ENCODE measurements at regions not wholly inside any gene's neighbourhood (a gene's known extent, or its start where the extent isn't known, plus 50 kb on each side); places are given as distances from the start of the nearest gene placed in this dataset.
"Not testable (repeated sequence)": the region's sequence is repeated elsewhere in the genome, so short reads cannot be mapped to it uniquely, and the experiment has no call there.

- no peaks in the 10 kb centered on the region for H3K27me3 ChIP-seq (ENCODE audit: control insufficient read depth in 1 of 2, insufficient read depth in 2 of 2, low read length in 1 of 2)
- no peak overlapping the region for H3K27ac ChIP-seq (ENCODE audit: low read depth in 1 of 2, low read length in 2 of 2)
- H3K9me3 ChIP-seq (ENCODE audit: control insufficient read depth, low read length), result no peaks in the 10 kb centered on the region
- 39% methylated on average over 2 of the region's 2 CpGs for WGBS, 2 donors
- no peaks in the 10 kb centered on the region for H3K36me3 ChIP-seq (ENCODE audit: control insufficient read depth in 1 of 2, insufficient read depth in 2 of 2, low read length in 1 of 2)
- H3K4me3 ChIP-seq (ENCODE audit: low read length in 2 of 2), result no peak overlapping the region
- no peak for ATAC-seq (ENCODE audit: low FRiP score)
- intact Hi-C loops (cut with DNase I), result no loop called here
- H3K4me1 ChIP-seq (ENCODE audit: control insufficient read depth in 1 of 2, insufficient read depth in 2 of 2, low read length in 2 of 2), result no peaks in the 10 kb centered on the region
- DNase-seq, result no peak
These were observed 331.3 kb upstream of the DEFB112 start for GRCh38 chr6:50381099-50381415.

- no peaks in the 10 kb centered on the region for H3K4me1 ChIP-seq (ENCODE audit: control insufficient read depth in 1 of 2, insufficient read depth in 2 of 2, low read length in 2 of 2)
- no peak for ATAC-seq (ENCODE audit: low FRiP score)
- no peak for DNase-seq
- no peak overlapping the region for H3K4me3 ChIP-seq (ENCODE audit: low read length in 2 of 2)
- H3K36me3 ChIP-seq (ENCODE audit: control insufficient read depth in 1 of 2, insufficient read depth in 2 of 2, low read length in 1 of 2), result no peaks in the 10 kb centered on the region
- intact Hi-C loops (cut with DNase I), result no loop called here
- H3K27ac ChIP-seq (ENCODE audit: low read depth in 1 of 2, low read length in 2 of 2), result no peak overlapping the region
- 78 to 91% methylated on average over 1 of the region's 1 CpG for WGBS, 2 donors
- no peaks in the 10 kb centered on the region for H3K27me3 ChIP-seq (ENCODE audit: control insufficient read depth in 1 of 2, insufficient read depth in 2 of 2, low read length in 1 of 2)
- no peaks in the 10 kb centered on the region for H3K9me3 ChIP-seq (ENCODE audit: control insufficient read depth, low read length)
These were observed 322.9 kb upstream of the TFAP2D start for GRCh38 chr6:50390416-50390815.

- ATAC-seq (ENCODE audit: low FRiP score); DNase-seq; H3K4me3 ChIP-seq (ENCODE audit: low read length in 2 of 2); intact Hi-C loops (cut with DNase I); H3K4me1 ChIP-seq (ENCODE audit: control insufficient read depth in 1 of 2, insufficient read depth in 2 of 2, low read length in 2 of 2); H3K36me3 ChIP-seq (ENCODE audit: control insufficient read depth in 1 of 2, insufficient read depth in 2 of 2, low read length in 1 of 2); H3K9me3 ChIP-seq (ENCODE audit: control insufficient read depth, low read length); H3K27ac ChIP-seq (ENCODE audit: low read depth in 1 of 2, low read length in 2 of 2); H3K27me3 ChIP-seq (ENCODE audit: control insufficient read depth in 1 of 2, insufficient read depth in 2 of 2, low read length in 1 of 2): not testable (repeated sequence)
- 79 to 83% methylated on average over 1 of the region's 1 CpG for WGBS, 2 donors
These were observed 319.2 kb upstream of the TFAP2D start for GRCh38 chr6:50394139-50394538.

- DNase-seq (no peak), ATAC-seq (ENCODE audit: low FRiP score) (no peak)
- Histone ChIP-seq H3K4me3 (ENCODE audit: low read length in 2 of 2) (no peak overlapping the region), H3K9me3 (ENCODE audit: control insufficient read depth, low read length) (no peaks in the 10 kb centered on the region), H3K4me1 (ENCODE audit: control insufficient read depth in 1 of 2, insufficient read depth in 2 of 2, low read length in 2 of 2) (no peaks in the 10 kb centered on the region), H3K36me3 (ENCODE audit: control insufficient read depth in 1 of 2, insufficient read depth in 2 of 2, low read length in 1 of 2) (no peaks in the 10 kb centered on the region), H3K27ac (ENCODE audit: low read depth in 1 of 2, low read length in 2 of 2) (no peak overlapping the region), H3K27me3 (ENCODE audit: control insufficient read depth in 1 of 2, insufficient read depth in 2 of 2, low read length in 1 of 2) (no peaks in the 10 kb centered on the region)
- intact Hi-C loops (cut with DNase I), result no loop called here
- WGBS, 2 donors, result 44 to 52% methylated on average over 3 of the region's 3 CpGs
These were observed 308.7 kb upstream of the TFAP2D start for GRCh38 chr6:50404643-50405042.

- no peaks in the 10 kb centered on the region for H3K9me3 ChIP-seq (ENCODE audit: control insufficient read depth, low read length)
- H3K4me1 ChIP-seq (ENCODE audit: control insufficient read depth in 1 of 2, insufficient read depth in 2 of 2, low read length in 2 of 2), result no peaks in the 10 kb centered on the region
- WGBS, 2 donors, result 8 to 9% methylated on average over 1 of the region's 1 CpG
- no peak for DNase-seq
- no peaks in the 10 kb centered on the region for H3K36me3 ChIP-seq (ENCODE audit: control insufficient read depth in 1 of 2, insufficient read depth in 2 of 2, low read length in 1 of 2)
- no peak overlapping the region for H3K27ac ChIP-seq (ENCODE audit: low read depth in 1 of 2, low read length in 2 of 2)
- no peaks in the 10 kb centered on the region for H3K27me3 ChIP-seq (ENCODE audit: control insufficient read depth in 1 of 2, insufficient read depth in 2 of 2, low read length in 1 of 2)
- no peak overlapping the region for H3K4me3 ChIP-seq (ENCODE audit: low read length in 2 of 2)
- intact Hi-C loops (cut with DNase I), result no loop called here
- ATAC-seq (ENCODE audit: low FRiP score), result no peak
These were observed 302.7 kb upstream of the TFAP2D start for GRCh38 chr6:50410579-50410978.

- H3K4me3 ChIP-seq (ENCODE audit: low read length in 2 of 2); H3K27ac ChIP-seq (ENCODE audit: low read depth in 1 of 2, low read length in 2 of 2); intact Hi-C loops (cut with DNase I); H3K4me1 ChIP-seq (ENCODE audit: control insufficient read depth in 1 of 2, insufficient read depth in 2 of 2, low read length in 2 of 2); H3K9me3 ChIP-seq (ENCODE audit: control insufficient read depth, low read length); H3K27me3 ChIP-seq (ENCODE audit: control insufficient read depth in 1 of 2, insufficient read depth in 2 of 2, low read length in 1 of 2); H3K36me3 ChIP-seq (ENCODE audit: control insufficient read depth in 1 of 2, insufficient read depth in 2 of 2, low read length in 1 of 2); DNase-seq; ATAC-seq (ENCODE audit: low FRiP score): not testable (repeated sequence)
- 77 to 79% methylated on average over 8 of the region's 8 CpGs for WGBS, 2 donors
These were observed 292.3 kb upstream of the TFAP2D start for GRCh38 chr6:50421041-50421440.

GRCh38 chr6:50427267-50427666 is 286.1 kb upstream of the TFAP2D start:
- DNase-seq, result no peak
- Histone ChIP-seq H3K36me3 (ENCODE audit: control insufficient read depth in 1 of 2, insufficient read depth in 2 of 2, low read length in 1 of 2) (no peaks in the 10 kb centered on the region), H3K4me3 (ENCODE audit: low read length in 2 of 2) (no peak overlapping the region), H3K27me3 (ENCODE audit: control insufficient read depth in 1 of 2, insufficient read depth in 2 of 2, low read length in 1 of 2) (no peaks in the 10 kb centered on the region), H3K4me1 (ENCODE audit: control insufficient read depth in 1 of 2, insufficient read depth in 2 of 2, low read length in 2 of 2) (no peaks in the 10 kb centered on the region), H3K27ac (ENCODE audit: low read depth in 1 of 2, low read length in 2 of 2) (no peak overlapping the region), H3K9me3 (ENCODE audit: control insufficient read depth, low read length) (no peaks in the 10 kb centered on the region)
- no peak for ATAC-seq (ENCODE audit: low FRiP score)
- WGBS, 2 donors, result 58 to 61% methylated on average over 4 of the region's 4 CpGs
- intact Hi-C loops (cut with DNase I), result no loop called here

- H3K36me3 ChIP-seq (ENCODE audit: control insufficient read depth in 1 of 2, insufficient read depth in 2 of 2, low read length in 1 of 2), result no peaks in the 10 kb centered on the region
- no peaks in the 10 kb centered on the region for H3K4me1 ChIP-seq (ENCODE audit: control insufficient read depth in 1 of 2, insufficient read depth in 2 of 2, low read length in 2 of 2)
- DNase-seq (no peak), ATAC-seq (ENCODE audit: low FRiP score) (no peak)
- 70 to 73% methylated on average over 1 of the region's 1 CpG for WGBS, 2 donors
- H3K9me3 ChIP-seq (ENCODE audit: control insufficient read depth, low read length), result peaks cover 2% of the 10 kb centered on the region
- H3K4me3 ChIP-seq (ENCODE audit: low read length in 2 of 2), result no peak overlapping the region
- no peaks in the 10 kb centered on the region for H3K27me3 ChIP-seq (ENCODE audit: control insufficient read depth in 1 of 2, insufficient read depth in 2 of 2, low read length in 1 of 2)
- H3K27ac ChIP-seq (ENCODE audit: low read depth in 1 of 2, low read length in 2 of 2), result no peak overlapping the region
- intact Hi-C loops (cut with DNase I), result no loop called here
These were observed 275.4 kb upstream of the TFAP2D start for GRCh38 chr6:50437901-50438300.

GRCh38 chr6:50442531-50443040 is 270.7 kb upstream of the TFAP2D start:
- Histone ChIP-seq H3K27ac (ENCODE audit: low read depth in 1 of 2, low read length in 2 of 2) (no peak overlapping the region), H3K9me3 (ENCODE audit: control insufficient read depth, low read length) (peaks cover 2% of the 10 kb centered on the region), H3K36me3 (ENCODE audit: control insufficient read depth in 1 of 2, insufficient read depth in 2 of 2, low read length in 1 of 2) (no peaks in the 10 kb centered on the region), H3K27me3 (ENCODE audit: control insufficient read depth in 1 of 2, insufficient read depth in 2 of 2, low read length in 1 of 2) (no peaks in the 10 kb centered on the region), H3K4me3 (ENCODE audit: low read length in 2 of 2) (no peak overlapping the region), H3K4me1 (ENCODE audit: control insufficient read depth in 1 of 2, insufficient read depth in 2 of 2, low read length in 2 of 2) (no peaks in the 10 kb centered on the region)
- no peak for DNase-seq
- no peak for ATAC-seq (ENCODE audit: low FRiP score)
- intact Hi-C loops (cut with DNase I), result no loop called here
- 87 to 92% methylated on average over 4 of the region's 4 CpGs for WGBS, 2 donors
